ENCODE measurements at regions not wholly inside any gene's neighbourhood (a gene's known extent, or its start where the extent isn't known, plus 50 kb on each side); places are given as distances from the start of the nearest gene placed in this dataset.
"Not testable (repeated sequence)": the region's sequence is repeated elsewhere in the genome, so short reads cannot be mapped to it uniquely, and the experiment has no call there.

- intact Hi-C loops (cut with DNase I; ENCODE audit: low total_unique reads), result no loop called here
- TF ChIP-seq POLR2A (IDR thresholded peaks at IDR 0.05), result no peak
- TF ChIP-seq CTCF (IDR thresholded peaks at IDR 0.05), result no peak
- whole genome bisulfite sequencing, 2 donors, result 74 to 93% methylated on average over 2 of the region's 2 CpGs
- H3K4me3 ChIP-seq (ENCODE audit: low read depth, poor library complexity, severe bottlenecking), result no peak overlapping the region
- DNase-seq (ENCODE audit: low spot score in 2 of 2), result no peak
Observed at GRCh38 chr1:168834225-168834872, 105.3 kb upstream of the DPT start.

GRCh38 chr1:168835176-168835575 is 106.2 kb upstream of the DPT start:
- no peak for TF ChIP-seq CTCF (IDR thresholded peaks at IDR 0.05)
- no peak for TF ChIP-seq POLR2A (IDR thresholded peaks at IDR 0.05)
- DNase-seq (ENCODE audit: low spot score in 2 of 2), result no peak
- WGBS, 2 donors, result 75 to 78% methylated on average over 1 of the region's 1 CpG
- intact Hi-C loops (cut with DNase I; ENCODE audit: low total_unique reads), result no loop called here
- no peak overlapping the region for H3K4me3 ChIP-seq (ENCODE audit: low read depth, poor library complexity, severe bottlenecking)

GRCh38 chr1:168835791-168836190 is 106.8 kb upstream of the DPT start:
- WGBS, 2 donors, result 61 to 63% methylated on average over 2 of the region's 2 CpGs
- DNase-seq (ENCODE audit: low spot score in 2 of 2), result no peak
- no peak overlapping the region for H3K4me3 ChIP-seq (ENCODE audit: low read depth, poor library complexity, severe bottlenecking)
- intact Hi-C loops (cut with DNase I; ENCODE audit: low total_unique reads), result no loop called here
- TF ChIP-seq CTCF (IDR thresholded peaks at IDR 0.05), result no peak
- TF ChIP-seq POLR2A (IDR thresholded peaks at IDR 0.05), result no peak

GRCh38 chr1:168836469-168836868 is 107.5 kb upstream of the DPT start:
- 85 to 91% methylated on average over 3 of the region's 3 CpGs for WGBS, 2 donors
- no peak for DNase-seq (ENCODE audit: low spot score in 2 of 2)
- TF ChIP-seq POLR2A (IDR thresholded peaks at IDR 0.05) (no peak), CTCF (IDR thresholded peaks at IDR 0.05) (no peak)
- intact Hi-C loops (cut with DNase I; ENCODE audit: low total_unique reads), result no loop called here
- H3K4me3 ChIP-seq (ENCODE audit: low read depth, poor library complexity, severe bottlenecking), result no peak overlapping the region

GRCh38 chr1:168837230-168837629 is 108.2 kb upstream of the DPT start:
- 93 to 96% methylated on average over 24 of the region's 30 CpGs for WGBS, 2 donors
- DNase-seq (ENCODE audit: low spot score in 2 of 2); H3K4me3 ChIP-seq (ENCODE audit: low read depth, poor library complexity, severe bottlenecking); intact Hi-C loops (cut with DNase I; ENCODE audit: low total_unique reads): not testable (repeated sequence)

GRCh38 chr1:168842306-168842705 is 113.3 kb upstream of the DPT start:
- DNase-seq (ENCODE audit: low spot score in 2 of 2), result no peak
- no peak overlapping the region for H3K4me3 ChIP-seq (ENCODE audit: low read depth, poor library complexity, severe bottlenecking)
- 61 to 66% methylated on average over 1 of the region's 1 CpG for WGBS, 2 donors
- TF ChIP-seq CTCF (IDR thresholded peaks at IDR 0.05) (no peak), POLR2A (IDR thresholded peaks at IDR 0.05) (no peak)
- intact Hi-C loops (cut with DNase I; ENCODE audit: low total_unique reads), result no loop called here
